Colonic mucosa (tissue), 4 donors: ENCODE measurements at regions not wholly inside any gene's neighbourhood (a gene's known extent, or its start where the extent isn't known, plus 50 kb on each side); places are given as distances from the start of the nearest gene placed in this dataset.
"Not testable (repeated sequence)": the region's sequence is repeated elsewhere in the genome, so short reads cannot be mapped to it uniquely, and the experiment has no call there.

Experiments used
- DNase-seq: peaks from one replicate; pipeline ENCODE4 v3.0.0-alpha.2; 2020
- H3K27ac ChIP-seq: fragments of 200-600 bp; one replicate; pipeline ENCODE4 v1.8.0; 2021
- H3K27me3 ChIP-seq: fragments of 200-600 bp; one replicate; pipeline ENCODE4 v1.8.0; 2021
- H3K36me3 ChIP-seq: fragments of 200-600 bp; one replicate; pipeline ENCODE4 v1.8.0; 2021
- H3K4me1 ChIP-seq: fragments of 200-600 bp; one replicate; pipeline ENCODE4 v1.8.0; 2021; ENCODE audit warnings: mild to moderate bottlenecking
- H3K4me3 ChIP-seq: fragments of 200-600 bp; one replicate; pipeline ENCODE4 v1.8.0; 2021
- H3K9ac ChIP-seq, 2 donors: one replicate each; pipeline ENCODE4 v1.7.0; 2013; ENCODE audit warnings: control low read depth in 2 of 2, low read depth in 2 of 2, low read length in 2 of 2
- H3K9me3 ChIP-seq: fragments of 200-600 bp; one replicate; pipeline ENCODE4 v1.8.0; 2021
- intact Hi-C: fragments of 100-400 bp; cut with DNase I; formaldehyde crosslinking; loops from one replicate; pipeline ENCODE4 v1.14.1; 2022
- donor health status: healthy.
- donor health status: DM: no; HTN: no; CAD: no.
- donor health status: DM: no; HTN: no; CAD: no.

- H3K27me3 ChIP-seq, result not testable (repeated sequence)
Measured at GRCh38 chr1:196366-196765, 255.1 kb downstream of the OR4F29 start.

GRCh38 chr1:191296-192049, 260.0 kb downstream of the OR4F29 start:
- H3K27me3 ChIP-seq, H3K4me3 ChIP-seq, H3K9me3 ChIP-seq, H3K4me1 ChIP-seq, H3K27ac ChIP-seq, H3K36me3 ChIP-seq, intact Hi-C loops, H3K9ac ChIP-seq: not testable (repeated sequence)
- peak; percentile 16 for DNase-seq

More at GRCh38 chr1:196366-196765, 255.1 kb downstream of the OR4F29 start:
- H3K4me1 ChIP-seq, H3K36me3 ChIP-seq, DNase-seq, H3K9me3 ChIP-seq, H3K4me3 ChIP-seq, H3K9ac ChIP-seq, intact Hi-C loops, H3K27ac ChIP-seq: not testable (repeated sequence)

GRCh38 chr1:190678-191077, 260.8 kb downstream of the OR4F29 start:
- H3K9ac ChIP-seq, result not testable (repeated sequence)

GRCh38 chr1:189915-190314, 261.6 kb downstream of the OR4F29 start:
- H3K27ac ChIP-seq, H3K9me3 ChIP-seq, H3K27me3 ChIP-seq, intact Hi-C loops, H3K4me1 ChIP-seq, DNase-seq, H3K4me3 ChIP-seq, H3K9ac ChIP-seq, H3K36me3 ChIP-seq: not testable (repeated sequence)

More at GRCh38 chr1:190678-191077, 260.8 kb downstream of the OR4F29 start:
- intact Hi-C loops, DNase-seq, H3K4me3 ChIP-seq, H3K9me3 ChIP-seq, H3K36me3 ChIP-seq, H3K4me1 ChIP-seq, H3K27me3 ChIP-seq, H3K27ac ChIP-seq: not testable (repeated sequence)

GRCh38 chr1:189270-189669, 262.2 kb downstream of the OR4F29 start:
- H3K27me3 ChIP-seq, intact Hi-C loops, H3K9me3 ChIP-seq, DNase-seq, H3K36me3 ChIP-seq, H3K4me1 ChIP-seq, H3K4me3 ChIP-seq, H3K9ac ChIP-seq, H3K27ac ChIP-seq: not testable (repeated sequence)

- H3K4me3 ChIP-seq, H3K9me3 ChIP-seq, H3K27ac ChIP-seq, H3K27me3 ChIP-seq, H3K4me1 ChIP-seq, intact Hi-C loops, DNase-seq, H3K36me3 ChIP-seq, H3K9ac ChIP-seq: not testable (repeated sequence)
Measured at GRCh38 chr1:187298-187697, 264.2 kb downstream of the OR4F29 start.

GRCh38 chr1:186691-187131, 264.8 kb downstream of the OR4F29 start:
- H3K4me1 ChIP-seq, DNase-seq, H3K27me3 ChIP-seq, H3K27ac ChIP-seq, H3K36me3 ChIP-seq, H3K9ac ChIP-seq, intact Hi-C loops, H3K4me3 ChIP-seq, H3K9me3 ChIP-seq: not testable (repeated sequence)

- intact Hi-C loops, DNase-seq, H3K27ac ChIP-seq, H3K9me3 ChIP-seq, H3K36me3 ChIP-seq, H3K4me3 ChIP-seq, H3K9ac ChIP-seq, H3K27me3 ChIP-seq, H3K4me1 ChIP-seq: not testable (repeated sequence)
Measured at GRCh38 chr1:186223-186622, 265.3 kb downstream of the OR4F29 start.

GRCh38 chr1:185526-185925, 266.0 kb downstream of the OR4F29 start:
- H3K9ac ChIP-seq, H3K27me3 ChIP-seq, H3K4me3 ChIP-seq, H3K36me3 ChIP-seq, H3K27ac ChIP-seq, H3K4me1 ChIP-seq, intact Hi-C loops, H3K9me3 ChIP-seq, DNase-seq: not testable (repeated sequence)

- H3K36me3 ChIP-seq, H3K9me3 ChIP-seq, H3K9ac ChIP-seq, intact Hi-C loops, H3K4me1 ChIP-seq, H3K27me3 ChIP-seq, H3K27ac ChIP-seq, DNase-seq, H3K4me3 ChIP-seq: not testable (repeated sequence)
Measured at GRCh38 chr1:184336-184686, 267.2 kb downstream of the OR4F29 start.

GRCh38 chr1:183620-184335, 267.7 kb downstream of the OR4F29 start:
- H3K27ac ChIP-seq, H3K4me1 ChIP-seq, H3K4me3 ChIP-seq, DNase-seq, H3K9me3 ChIP-seq, H3K9ac ChIP-seq, H3K36me3 ChIP-seq, intact Hi-C loops, H3K27me3 ChIP-seq: not testable (repeated sequence)

- H3K27ac ChIP-seq, DNase-seq, H3K9me3 ChIP-seq, H3K4me1 ChIP-seq, H3K27me3 ChIP-seq, H3K9ac ChIP-seq, H3K36me3 ChIP-seq, intact Hi-C loops, H3K4me3 ChIP-seq: not testable (repeated sequence)
Measured at GRCh38 chr1:183081-183480, 268.4 kb downstream of the OR4F29 start.

GRCh38 chr1:182631-183030, 268.8 kb downstream of the OR4F29 start:
- H3K27ac ChIP-seq, intact Hi-C loops, H3K36me3 ChIP-seq, H3K4me3 ChIP-seq, H3K9me3 ChIP-seq, DNase-seq, H3K27me3 ChIP-seq, H3K4me1 ChIP-seq, H3K9ac ChIP-seq: not testable (repeated sequence)
